OCI-LY3 (cell line): ENCODE measurements at regions not wholly inside any gene's neighbourhood (a gene's known extent, or its start where the extent isn't known, plus 50 kb on each side); places are given as distances from the start of the nearest gene placed in this dataset.

Experiments used
- EZH2phosphoT487 ChIP-seq: fragments of 200-600 bp; shearing (Covaris generic); IDR thresholded peaks from 2 replicates; pipeline ENCODE4 v1.6.1; 2018; ENCODE audit warnings: antibody characterized with exemption, mixed run types, low read depth
- TF ChIP-seq, protein P1 (sequence below): fragments of 200-600, 300-600 bp; sonication (generic); IDR thresholded peaks from 2 replicates; pipeline ENCODE4 v1.5.1; 2014; ENCODE audit warnings: antibody characterized with exemption, low read length, low read depth

DNA sequence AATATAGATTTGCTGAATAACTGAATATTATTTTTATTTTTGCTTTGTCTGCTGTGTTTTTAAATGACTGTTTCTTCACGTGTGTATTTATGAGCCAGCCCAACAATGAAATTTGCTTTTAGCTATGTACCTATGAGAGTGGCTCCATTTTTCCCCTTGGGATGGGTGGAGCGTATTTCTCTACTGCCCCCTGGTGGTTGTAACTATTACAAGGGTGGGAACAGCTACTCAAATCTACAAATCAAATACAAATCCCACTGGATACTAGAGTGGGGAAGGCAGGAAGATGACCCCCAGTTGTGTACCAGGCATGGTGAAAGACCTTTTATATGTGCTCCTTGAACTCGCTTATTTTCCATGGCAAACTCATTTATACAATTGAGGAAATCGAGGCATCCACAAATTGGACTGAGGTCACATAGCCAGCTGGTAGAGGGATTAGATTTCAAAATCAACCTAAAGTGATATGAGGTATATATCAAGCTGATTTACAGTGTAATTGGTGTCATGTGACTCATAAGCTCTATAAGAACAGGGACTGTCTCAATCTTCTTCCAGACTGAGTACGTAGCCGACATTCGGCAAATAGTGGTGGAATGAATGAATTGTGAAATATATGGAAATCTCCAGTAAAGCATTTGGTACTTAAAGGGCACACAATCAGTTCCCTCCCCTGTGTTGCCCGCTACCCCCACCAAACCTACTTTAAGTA is 69.5 kb upstream of the VEPH1 start:
- TF ChIP-seq, protein P1, sequence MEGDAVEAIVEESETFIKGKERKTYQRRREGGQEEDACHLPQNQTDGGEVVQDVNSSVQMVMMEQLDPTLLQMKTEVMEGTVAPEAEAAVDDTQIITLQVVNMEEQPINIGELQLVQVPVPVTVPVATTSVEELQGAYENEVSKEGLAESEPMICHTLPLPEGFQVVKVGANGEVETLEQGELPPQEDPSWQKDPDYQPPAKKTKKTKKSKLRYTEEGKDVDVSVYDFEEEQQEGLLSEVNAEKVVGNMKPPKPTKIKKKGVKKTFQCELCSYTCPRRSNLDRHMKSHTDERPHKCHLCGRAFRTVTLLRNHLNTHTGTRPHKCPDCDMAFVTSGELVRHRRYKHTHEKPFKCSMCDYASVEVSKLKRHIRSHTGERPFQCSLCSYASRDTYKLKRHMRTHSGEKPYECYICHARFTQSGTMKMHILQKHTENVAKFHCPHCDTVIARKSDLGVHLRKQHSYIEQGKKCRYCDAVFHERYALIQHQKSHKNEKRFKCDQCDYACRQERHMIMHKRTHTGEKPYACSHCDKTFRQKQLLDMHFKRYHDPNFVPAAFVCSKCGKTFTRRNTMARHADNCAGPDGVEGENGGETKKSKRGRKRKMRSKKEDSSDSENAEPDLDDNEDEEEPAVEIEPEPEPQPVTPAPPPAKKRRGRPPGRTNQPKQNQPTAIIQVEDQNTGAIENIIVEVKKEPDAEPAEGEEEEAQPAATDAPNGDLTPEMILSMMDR, result peak; percentile 85
- no peak for TF ChIP-seq EZH2phosphoT487
